ENCODE measurements at regions not wholly inside any gene's neighbourhood (a gene's known extent, or its start where the extent isn't known, plus 50 kb on each side); places are given as distances from the start of the nearest gene placed in this dataset.

DNA sequence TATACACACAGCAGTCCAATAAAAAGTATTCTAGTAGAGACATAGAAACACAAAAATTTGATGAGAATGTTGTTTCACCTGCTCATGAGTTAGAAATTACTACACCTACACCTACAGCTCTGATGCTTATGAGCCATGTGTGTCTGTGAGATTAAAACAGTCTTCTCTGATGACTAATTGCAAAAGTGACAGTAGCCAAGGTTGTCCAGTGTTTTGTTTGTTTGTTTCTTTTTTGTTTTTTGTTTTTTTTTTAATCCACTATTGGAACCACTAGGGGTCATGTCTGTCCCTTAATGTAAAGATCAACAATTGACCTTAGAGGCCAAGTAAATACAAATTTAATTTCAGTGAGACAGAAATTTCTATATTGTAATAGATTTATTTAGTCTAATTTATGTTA is 423.1 kb downstream of the TEX13C start:
- H3K9me3 ChIP-seq (ENCODE audit: control insufficient read depth, insufficient read depth, low read length), result no peaks in the 10 kb centered on the region
- H3K9ac ChIP-seq (ENCODE audit: low read depth, low read length), result no peak overlapping the region
- no peaks in the 10 kb centered on the region for H3K36me3 ChIP-seq (ENCODE audit: insufficient read depth, low read length)
- H3K4me1 ChIP-seq (ENCODE audit: insufficient read depth, low read length), result no peaks in the 10 kb centered on the region

DNA sequence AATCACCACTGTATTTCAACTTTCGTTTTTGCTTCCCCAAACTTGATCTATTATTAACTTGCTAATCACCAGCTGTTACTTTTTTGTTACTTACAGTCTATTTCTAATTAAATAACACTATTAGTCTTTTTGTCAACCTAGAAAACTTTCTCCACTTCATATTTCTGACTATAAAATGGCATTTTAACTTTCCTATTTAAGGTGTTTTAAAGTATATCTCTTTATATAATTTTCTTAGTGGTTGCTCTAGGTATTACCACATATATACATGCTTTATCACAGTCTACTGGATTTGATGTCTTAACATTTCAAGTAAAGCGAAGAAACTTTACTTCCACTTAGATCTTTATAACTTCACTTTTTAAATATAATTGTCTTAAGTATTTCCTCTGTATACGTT is 421.2 kb downstream of the DCAF12L2 start:
- H3K9ac ChIP-seq (ENCODE audit: low read depth, low read length), result no peak overlapping the region
- H3K4me1 ChIP-seq (ENCODE audit: insufficient read depth, low read length), result no peaks in the 10 kb centered on the region
- no peaks in the 10 kb centered on the region for H3K36me3 ChIP-seq (ENCODE audit: insufficient read depth, low read length)
- no peaks in the 10 kb centered on the region for H3K9me3 ChIP-seq (ENCODE audit: control insufficient read depth, insufficient read depth, low read length)

DNA sequence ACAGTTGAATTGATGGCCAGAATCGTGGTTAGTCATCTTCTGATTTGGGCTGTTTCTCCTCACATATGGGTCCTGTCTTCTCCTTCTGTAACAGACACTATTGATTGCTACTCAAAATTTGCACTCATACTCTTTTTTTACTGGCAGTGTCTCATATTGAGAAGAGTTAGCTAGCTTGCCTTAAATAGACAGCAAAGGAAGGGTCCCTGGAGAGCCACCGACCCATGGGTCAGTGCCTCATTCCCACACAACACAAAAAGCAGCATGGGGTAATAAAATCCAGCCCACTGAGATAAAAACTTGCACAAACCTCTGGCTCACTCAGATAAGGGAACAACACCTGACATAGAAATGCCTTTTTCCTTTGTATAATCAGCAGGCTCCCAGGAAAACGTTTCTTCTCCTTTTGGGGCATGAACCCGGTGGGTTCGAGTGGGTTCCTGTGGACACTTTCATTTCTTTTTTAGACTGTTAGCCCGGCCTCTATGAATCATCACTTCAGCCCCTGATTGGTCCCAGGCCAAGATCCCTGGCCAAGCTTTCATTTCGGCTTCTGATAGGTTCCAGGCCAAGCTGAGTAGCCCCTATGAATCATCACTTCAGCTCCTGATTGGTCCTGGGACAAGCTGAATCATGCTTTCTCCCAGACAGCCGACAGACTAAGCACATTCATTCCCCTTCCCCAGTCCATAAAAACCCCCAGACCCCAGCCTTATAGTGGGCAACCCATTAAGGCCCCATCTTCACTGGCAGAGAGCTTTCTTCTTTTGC is 408.1 kb downstream of the DCAF12L2 start:
- no peak overlapping the region for H3K9ac ChIP-seq (ENCODE audit: low read depth, low read length)
- H3K4me1 ChIP-seq (ENCODE audit: insufficient read depth, low read length), result no peaks in the 10 kb centered on the region
- H3K9me3 ChIP-seq (ENCODE audit: control insufficient read depth, insufficient read depth, low read length), result no peaks in the 10 kb centered on the region; the same call in none of the 2 replicates
- H3K36me3 ChIP-seq (ENCODE audit: insufficient read depth, low read length), result no peaks in the 10 kb centered on the region

DNA sequence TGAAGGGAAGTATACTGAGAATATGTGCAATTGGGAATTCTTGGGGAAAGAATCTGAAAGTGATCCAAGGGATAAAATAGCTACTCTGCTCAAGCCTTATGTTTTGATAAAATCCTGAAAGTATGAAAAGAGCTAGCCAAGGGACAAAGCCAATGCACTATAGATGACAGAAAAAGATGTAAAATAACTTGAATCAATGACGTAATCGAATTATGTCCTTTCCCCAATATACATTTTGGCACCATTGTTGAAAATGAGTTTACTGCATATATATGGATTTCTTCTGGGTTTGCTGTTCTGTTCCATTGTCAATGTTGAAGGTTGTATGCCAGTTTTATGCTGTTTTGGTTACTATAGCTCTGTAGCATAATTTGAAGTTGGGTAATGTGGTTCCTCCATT is 407.3 kb downstream of the DCAF12L2 start:
- no peaks in the 10 kb centered on the region for H3K36me3 ChIP-seq (ENCODE audit: insufficient read depth, low read length)
- no peak overlapping the region for H3K9ac ChIP-seq (ENCODE audit: low read depth, low read length)
- H3K9me3 ChIP-seq (ENCODE audit: control insufficient read depth, insufficient read depth, low read length), result no peaks in the 10 kb centered on the region; the same call in none of the 2 replicates
- no peaks in the 10 kb centered on the region for H3K4me1 ChIP-seq (ENCODE audit: insufficient read depth, low read length)

DNA sequence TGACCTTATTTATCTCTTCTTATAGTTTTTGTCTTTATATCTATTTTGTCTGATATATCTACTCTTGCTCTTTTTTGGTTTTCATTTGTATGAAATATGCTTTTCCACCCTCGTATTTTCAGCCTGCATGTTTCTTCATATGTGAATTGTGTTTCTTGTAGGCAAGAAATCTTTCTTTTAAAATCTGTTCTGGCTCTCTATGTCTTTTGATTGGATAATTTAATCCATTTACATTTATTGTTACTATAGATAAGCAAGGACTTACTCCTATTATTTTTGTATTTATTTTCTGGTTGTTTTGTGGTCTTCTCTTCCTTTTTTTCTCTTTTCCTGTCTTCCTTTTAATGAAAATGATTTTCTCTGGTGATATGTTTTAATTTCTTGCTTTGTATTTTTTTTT is 403.1 kb downstream of the DCAF12L2 start:
- H3K36me3 ChIP-seq (ENCODE audit: insufficient read depth, low read length), result no peaks in the 10 kb centered on the region
- no peak overlapping the region for H3K9ac ChIP-seq (ENCODE audit: low read depth, low read length)
- peaks cover 4% of the 10 kb centered on the region for H3K9me3 ChIP-seq (ENCODE audit: control insufficient read depth, insufficient read depth, low read length)
- H3K4me1 ChIP-seq (ENCODE audit: insufficient read depth, low read length), result no peaks in the 10 kb centered on the region

DNA sequence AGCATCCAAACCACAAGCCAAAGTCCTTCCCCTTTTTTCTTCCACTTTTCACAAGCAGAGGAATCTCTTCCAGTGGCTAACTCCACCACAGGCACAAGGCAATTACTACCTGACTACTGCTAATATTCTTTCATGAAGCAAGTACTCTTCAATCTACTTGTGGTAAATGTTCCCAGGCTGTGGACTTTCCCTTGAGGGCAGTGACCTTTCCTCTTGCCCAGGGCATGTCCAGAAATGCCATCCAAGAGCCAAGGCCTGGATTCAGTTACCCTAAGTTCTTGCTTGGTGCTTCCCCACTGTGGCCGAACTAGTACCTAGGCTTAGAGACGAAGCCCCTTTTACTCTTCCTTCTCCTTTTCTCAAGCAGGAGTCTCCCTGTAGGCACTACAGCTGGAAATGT is 400.7 kb downstream of the DCAF12L2 start:
- H3K9ac ChIP-seq (ENCODE audit: low read depth, low read length), result no peak overlapping the region
- 0 out of 2 replicates have a peak, but pooled peaks cover 8% of the 10 kb centered on the region for H3K4me1 ChIP-seq (ENCODE audit: insufficient read depth, low read length)
- H3K36me3 ChIP-seq (ENCODE audit: insufficient read depth, low read length), result no peaks in the 10 kb centered on the region
- H3K9me3 ChIP-seq (ENCODE audit: control insufficient read depth, insufficient read depth, low read length), result peaks cover 4% of the 10 kb centered on the region

DNA sequence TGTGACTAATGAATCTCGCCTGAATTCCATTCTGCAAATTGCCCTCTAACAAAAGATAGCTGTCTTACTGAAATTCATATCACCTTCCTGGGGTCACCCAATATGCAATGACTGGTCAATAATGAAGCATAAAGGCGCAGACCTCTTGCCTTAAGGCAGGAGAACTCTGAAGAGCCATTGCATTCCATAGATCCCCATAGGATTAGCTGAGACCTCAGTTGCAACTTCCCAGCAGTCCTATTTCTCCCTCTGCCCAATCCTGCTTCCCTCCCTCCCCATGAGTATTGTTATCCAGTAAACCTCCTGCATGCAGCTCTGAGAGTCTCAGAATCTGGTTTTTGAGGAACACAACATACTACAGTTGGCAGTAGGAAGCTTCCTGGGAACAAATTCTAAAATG is 396.5 kb downstream of the DCAF12L2 start:
- H3K9me3 ChIP-seq (ENCODE audit: control insufficient read depth, insufficient read depth, low read length), result peaks cover 4% of the 10 kb centered on the region; the same call in 1 of the 2 replicates

DNA sequence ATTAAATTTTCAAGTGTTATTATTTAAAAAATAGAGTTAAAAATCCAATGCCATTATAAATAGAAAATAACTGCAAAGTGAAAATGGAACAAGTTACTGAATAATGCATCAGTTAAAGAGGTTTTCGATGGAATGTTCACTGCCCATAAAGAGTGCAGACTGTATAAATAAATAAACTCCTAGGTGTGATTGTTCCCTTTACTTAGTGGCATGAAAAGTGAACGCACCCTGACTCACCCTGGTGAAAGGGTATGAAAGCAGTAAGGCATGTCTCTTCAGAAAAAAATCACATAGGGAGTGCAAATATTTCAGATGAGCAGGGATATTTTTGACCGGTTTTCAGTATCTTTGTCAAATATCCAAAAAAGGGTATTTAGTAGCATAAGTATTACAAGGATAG is 387.8 kb downstream of the DCAF12L2 start:
- Histone ChIP-seq H3K9ac (ENCODE audit: low read depth, low read length) (no peak overlapping the region), H3K36me3 (ENCODE audit: insufficient read depth, low read length) (no peaks in the 10 kb centered on the region), H3K9me3 (ENCODE audit: control insufficient read depth, insufficient read depth, low read length) (no peaks in the 10 kb centered on the region), H3K4me1 (ENCODE audit: insufficient read depth, low read length) (peaks cover 39% of the 10 kb centered on the region)

More for the DNA sequence above, 396.5 kb downstream of the DCAF12L2 start:
- Histone ChIP-seq H3K36me3 (ENCODE audit: insufficient read depth, low read length) (no peaks in the 10 kb centered on the region), H3K9ac (ENCODE audit: low read depth, low read length) (no peak overlapping the region), H3K4me1 (ENCODE audit: insufficient read depth, low read length) (0 out of 2 replicates have a peak, but pooled peaks cover 8% of the 10 kb centered on the region)

DNA sequence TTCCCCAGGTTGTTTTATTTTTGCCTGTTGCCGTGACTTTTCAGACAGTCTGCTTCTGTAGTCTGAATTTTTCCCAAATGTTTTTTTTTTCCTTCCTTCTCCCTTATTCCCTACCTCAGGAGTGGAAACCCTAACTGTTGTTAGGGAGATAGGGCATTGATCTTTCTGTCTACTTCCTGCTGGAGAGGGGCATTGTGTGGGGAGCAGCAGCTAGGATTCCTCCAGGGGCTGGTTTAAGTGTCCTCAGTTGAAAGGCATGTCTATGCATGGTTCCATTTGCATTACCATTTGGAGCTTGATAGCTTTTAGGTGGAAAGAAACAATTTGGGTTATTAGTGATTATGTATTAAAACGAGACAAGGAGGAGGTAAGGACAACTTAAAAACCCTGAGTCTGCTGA is 383.9 kb downstream of the DCAF12L2 start:
- Histone ChIP-seq H3K9ac (ENCODE audit: low read depth, low read length) (peak overlapping the region; percentile 13; the same call in 1 of the 2 replicates), H3K9me3 (ENCODE audit: control insufficient read depth, insufficient read depth, low read length) (0 out of 2 replicates have a peak, but pooled peaks cover 2% of the 10 kb centered on the region), H3K4me1 (ENCODE audit: insufficient read depth, low read length) (peaks cover 38% of the 10 kb centered on the region), H3K36me3 (ENCODE audit: insufficient read depth, low read length) (no peaks in the 10 kb centered on the region)

DNA sequence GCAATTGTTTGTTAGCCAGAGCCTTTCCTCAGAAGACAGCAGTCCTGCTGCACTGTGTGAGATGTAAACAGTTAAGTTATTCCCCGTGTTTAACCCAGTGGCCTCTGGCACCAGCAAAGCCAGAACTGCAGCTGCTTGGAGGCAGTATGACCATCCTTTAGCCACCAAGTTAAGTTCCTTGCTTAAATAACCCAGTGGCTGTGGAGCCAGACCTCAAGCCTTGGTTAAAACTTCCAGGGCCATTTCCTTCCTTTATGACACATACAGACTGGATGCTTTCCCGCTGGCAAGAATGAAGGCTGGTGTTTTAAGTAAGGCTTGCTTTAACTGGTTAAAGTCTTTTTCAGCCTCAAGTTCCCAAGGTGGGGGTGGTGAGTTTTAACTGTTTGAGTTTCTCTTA is 379.8 kb downstream of the DCAF12L2 start:
- peaks cover 14% of the 10 kb centered on the region; the same call in 1 of the 2 replicates for H3K9me3 ChIP-seq (ENCODE audit: control insufficient read depth, insufficient read depth, low read length)
- peaks cover 17% of the 10 kb centered on the region for H3K4me1 ChIP-seq (ENCODE audit: insufficient read depth, low read length)
- H3K36me3 ChIP-seq (ENCODE audit: insufficient read depth, low read length), result no peaks in the 10 kb centered on the region
- no peak overlapping the region for H3K9ac ChIP-seq (ENCODE audit: low read depth, low read length)

DNA sequence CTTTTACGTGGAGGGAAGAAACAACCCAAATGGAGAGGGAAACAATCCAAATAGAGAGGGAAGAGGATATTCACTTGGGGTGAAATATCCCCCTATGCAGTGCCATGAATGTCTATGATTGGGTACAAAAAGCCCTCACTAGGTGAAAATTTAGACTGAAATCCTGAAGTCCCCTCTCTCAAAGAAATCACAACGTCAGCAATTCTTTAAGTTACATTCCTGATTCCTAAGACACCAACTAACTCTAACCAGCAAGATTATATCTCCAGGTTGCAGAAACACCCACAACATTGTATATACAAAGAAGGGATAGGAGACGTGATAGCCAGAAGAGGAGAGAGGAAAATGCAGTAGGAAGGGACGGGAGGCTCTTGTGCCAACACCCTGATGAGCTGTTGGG is 374.3 kb downstream of the DCAF12L2 start:
- no peaks in the 10 kb centered on the region; the same call in 1 of the 2 replicates for H3K4me1 ChIP-seq (ENCODE audit: insufficient read depth, low read length)
- no peaks in the 10 kb centered on the region for H3K36me3 ChIP-seq (ENCODE audit: insufficient read depth, low read length)
- no peak overlapping the region for H3K9ac ChIP-seq (ENCODE audit: low read depth, low read length)
- H3K9me3 ChIP-seq (ENCODE audit: control insufficient read depth, insufficient read depth, low read length), result peaks cover 17% of the 10 kb centered on the region; the same call in 1 of the 2 replicates

DNA sequence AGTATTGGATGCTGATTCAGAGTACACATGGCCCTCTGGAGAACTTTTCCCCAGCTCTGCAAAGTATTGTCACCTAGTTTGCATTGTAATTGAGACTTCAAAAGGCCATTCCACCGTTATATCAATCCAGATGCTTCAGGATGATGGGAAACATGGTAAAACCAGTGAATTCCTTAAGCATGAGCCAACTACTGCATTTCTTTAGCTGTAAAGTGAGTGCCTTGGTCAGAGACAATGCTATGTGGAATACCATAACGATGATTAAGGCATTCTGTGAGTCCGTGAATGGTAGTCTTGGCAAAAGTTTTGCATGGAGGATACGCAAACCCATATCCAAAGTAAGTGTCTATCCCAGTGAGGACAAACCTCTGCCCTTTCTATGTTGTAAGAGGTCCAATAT is 355.2 kb downstream of the DCAF12L2 start:
- no peaks in the 10 kb centered on the region for H3K4me1 ChIP-seq (ENCODE audit: insufficient read depth, low read length)
- H3K9ac ChIP-seq (ENCODE audit: low read depth, low read length), result no peak overlapping the region
- H3K36me3 ChIP-seq (ENCODE audit: insufficient read depth, low read length), result no peaks in the 10 kb centered on the region
- H3K9me3 ChIP-seq (ENCODE audit: control insufficient read depth, insufficient read depth, low read length), result no peaks in the 10 kb centered on the region; the same call in 1 of the 2 replicates

DNA sequence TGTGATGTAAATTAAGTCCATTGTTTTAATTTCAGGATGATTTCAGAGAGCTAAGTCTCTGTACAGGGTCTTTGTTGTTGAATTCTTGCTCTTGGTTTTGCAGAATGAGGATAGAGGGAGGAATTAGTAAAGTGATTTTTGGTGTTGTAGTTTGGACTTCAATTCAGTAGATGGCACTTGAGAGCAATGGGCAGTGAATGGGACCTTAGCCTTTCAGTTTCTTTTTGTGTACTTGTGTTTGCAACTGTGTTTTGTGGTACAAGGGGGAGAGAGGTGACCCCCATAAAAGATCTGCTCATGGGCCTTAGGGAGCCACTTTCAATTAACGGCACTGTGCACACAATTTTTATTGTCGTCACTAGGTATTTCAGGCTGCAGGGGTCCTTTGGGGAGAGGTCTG is 340.0 kb downstream of the DCAF12L2 start:
- Histone ChIP-seq H3K9me3 (ENCODE audit: control insufficient read depth, insufficient read depth, low read length) (0 out of 2 replicates have a peak, but pooled peaks cover 5% of the 10 kb centered on the region), H3K36me3 (ENCODE audit: insufficient read depth, low read length) (no peaks in the 10 kb centered on the region), H3K4me1 (ENCODE audit: insufficient read depth, low read length) (peaks cover 6% of the 10 kb centered on the region), H3K9ac (ENCODE audit: low read depth, low read length) (no peak overlapping the region)

DNA sequence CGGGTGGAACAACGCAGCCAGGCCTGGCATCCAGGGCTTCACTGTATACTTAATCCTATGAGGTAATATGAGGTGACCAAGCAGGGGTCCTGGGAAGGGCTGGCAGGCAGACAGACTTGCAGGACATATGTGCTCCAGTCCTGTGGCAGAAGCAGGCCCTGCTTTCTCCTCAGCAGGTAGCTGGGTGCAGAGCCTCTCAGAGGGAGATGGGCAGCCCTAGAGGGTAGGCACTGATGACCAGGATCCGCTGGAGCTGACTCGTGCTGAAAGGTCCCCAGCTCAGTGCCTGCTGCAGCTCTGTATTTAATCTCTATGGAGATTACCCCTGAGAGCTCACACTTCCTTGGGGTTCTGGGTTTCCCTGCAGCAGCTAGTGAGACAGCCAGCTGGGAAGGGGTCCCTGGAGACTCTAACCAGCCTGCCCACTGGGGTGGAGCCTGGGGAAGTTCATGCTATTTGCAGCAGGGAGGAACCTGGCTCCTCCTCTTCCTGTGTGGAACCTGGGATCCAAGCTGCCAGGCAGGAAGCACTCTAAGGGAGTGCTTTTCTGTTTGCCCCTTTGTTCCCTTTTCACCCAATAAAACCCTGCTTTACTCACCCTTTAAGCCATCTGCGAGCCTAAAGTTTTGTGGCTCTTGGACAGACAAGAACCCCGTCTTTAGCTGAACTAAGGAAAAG is 339.2 kb downstream of the DCAF12L2 start:
- Histone ChIP-seq H3K9me3 (ENCODE audit: control insufficient read depth, insufficient read depth, low read length) (no peaks in the 10 kb centered on the region), H3K36me3 (ENCODE audit: insufficient read depth, low read length) (no peaks in the 10 kb centered on the region), H3K4me1 (ENCODE audit: insufficient read depth, low read length) (peaks cover 6% of the 10 kb centered on the region), H3K9ac (ENCODE audit: low read depth, low read length) (no peak overlapping the region)

DNA sequence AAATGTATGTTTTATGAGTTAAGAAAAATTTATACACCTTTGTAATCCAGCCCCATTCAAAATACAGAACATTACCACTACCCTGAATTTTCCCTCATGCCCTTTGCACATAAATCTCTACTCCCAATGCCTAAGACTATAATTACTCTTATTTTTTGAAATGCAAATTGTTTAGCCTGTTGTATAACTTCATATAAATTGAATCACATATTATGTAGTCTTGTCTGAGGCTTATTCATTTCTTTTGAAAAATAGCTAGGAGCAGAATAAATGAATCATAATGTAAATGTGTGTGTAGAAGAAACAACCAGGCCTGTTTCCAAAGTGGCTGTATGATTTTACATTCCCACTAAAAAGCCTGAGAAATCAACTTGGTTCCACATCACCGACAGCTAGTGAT is 319.8 kb downstream of the DCAF12L2 start:
- H3K36me3 ChIP-seq (ENCODE audit: insufficient read depth, low read length), result no peaks in the 10 kb centered on the region
- no peak overlapping the region for H3K9ac ChIP-seq (ENCODE audit: low read depth, low read length)
- H3K9me3 ChIP-seq (ENCODE audit: control insufficient read depth, insufficient read depth, low read length), result no peaks in the 10 kb centered on the region
- no peaks in the 10 kb centered on the region for H3K4me1 ChIP-seq (ENCODE audit: insufficient read depth, low read length)

Measured in ES-I3 (cell line).